Fibroblast of lung (primary cell): ENCODE measurements at regions not wholly inside any gene's neighbourhood (a gene's known extent, or its start where the extent isn't known, plus 50 kb on each side); places are given as distances from the start of the nearest gene placed in this dataset.

Experiments
- CTCF ChIP-seq, 2 donors: IDR thresholded peaks in 1 of 2; conservative IDR thresholded peaks in 1 of 2; 1 replicate in 1 of 2; 2 replicates in 1 of 2; pipeline ENCODE4 v1.5.1; 2011 to 2012; ENCODE audit warnings: low read length in 2 of 2, control low read depth in 1 of 2, inconsistent platforms in 1 of 2, low read depth in 1 of 2, mild to moderate bottlenecking in 1 of 2
- EZH2 ChIP-seq: IDR thresholded peaks from 2 replicates; pipeline ENCODE4 v1.5.1; 2012; ENCODE audit warnings: low read length, control low read depth, mild to moderate bottlenecking; ENCODE audit errors: missing control alignments

GRCh38 chr6:113539202-113539601 is 317.9 kb upstream of the MARCKS start:
- TF ChIP-seq CTCF (conservative IDR thresholded peaks at IDR 0.05 in 1 of 2, IDR thresholded peaks at IDR 0.05 in 1 of 2; ENCODE audit: low read depth in 1 of 2, low read length in 2 of 2) (no peak), EZH2 (no peak)
